ENCODE measurements at regions not wholly inside any gene's neighbourhood (a gene's known extent, or its start where the extent isn't known, plus 50 kb on each side); places are given as distances from the start of the nearest gene placed in this dataset.

DNA sequence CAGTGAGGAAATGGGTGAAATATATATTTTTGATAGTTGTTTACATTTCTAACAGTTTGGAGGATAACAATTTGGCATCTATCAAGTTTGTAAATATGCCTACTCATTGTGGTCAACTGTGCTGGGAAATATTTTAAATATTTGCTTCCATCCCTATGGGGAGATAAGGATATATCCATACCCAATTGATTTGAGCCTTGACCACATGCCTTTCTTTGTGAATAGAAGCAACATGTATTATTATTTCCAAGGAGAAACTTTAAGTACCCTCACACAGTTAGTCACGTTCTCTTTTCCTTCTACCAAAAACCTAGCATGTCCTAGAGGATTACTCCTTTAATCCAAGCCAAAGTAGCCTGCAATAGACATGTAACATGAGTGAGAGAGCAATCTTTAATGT, 245.4 kb upstream of the CBLB start:
- H2BK12ac ChIP-seq (ENCODE audit: low read length): no peak overlapping the region
- no peak overlapping the region for H3K4ac ChIP-seq (ENCODE audit: low read depth, low read length)
- no peak overlapping the region for H4K8ac ChIP-seq (ENCODE audit: low read depth, low read length)
- no peak overlapping the region for H3K4me3 ChIP-seq (ENCODE audit: low read depth, low read length)
- H3K23ac ChIP-seq (ENCODE audit: low read length): no peak overlapping the region
- no CpG with 5 or more reads among the region's 1 CpG for WGBS (ENCODE audit: extremely low coverage, insufficient coverage, insufficient read length)
- no peak overlapping the region for H2BK120ac ChIP-seq (ENCODE audit: insufficient read depth, low read length, poor library complexity)
- no peak overlapping the region for H4K91ac ChIP-seq (ENCODE audit: low read depth, low read length)
- peaks cover 4% of the 10 kb centered on the region for H3K9me3 ChIP-seq (ENCODE audit: insufficient read depth, low read depth, low read length)
- H3K9ac ChIP-seq (ENCODE audit: low read length): no peak overlapping the region
- H3K4me1 ChIP-seq (ENCODE audit: control insufficient read depth in 1 of 2, insufficient read depth in 2 of 2, low read length in 2 of 2): peaks cover 0 to 5% of the 10 kb centered on the region in 2 experiments
- H3K18ac ChIP-seq (ENCODE audit: low read length): no peak overlapping the region
- H3K27me3 ChIP-seq (ENCODE audit: insufficient read depth, low read length): no peaks in the 10 kb centered on the region
- H3K36me3 ChIP-seq (ENCODE audit: control insufficient read depth in 1 of 2, insufficient read depth in 2 of 2, low read length in 2 of 2): peaks cover 0 to 1% of the 10 kb centered on the region in 2 experiments
- peaks cover 10% of the 10 kb centered on the region for H3K79me1 ChIP-seq (ENCODE audit: low read length)
- H3K4me2 ChIP-seq (ENCODE audit: low read length): no peak overlapping the region
- no peak overlapping the region for H2AFZ ChIP-seq (ENCODE audit: insufficient read depth, low read length, poor library complexity)
- H3K79me2 ChIP-seq (ENCODE audit: control insufficient read depth, insufficient read depth, low read length, poor library complexity): peaks cover 2% of the 10 kb centered on the region
- H2BK5ac ChIP-seq (ENCODE audit: low read depth, low read length, poor library complexity): no peak overlapping the region
- H3K27ac ChIP-seq (ENCODE audit: low read depth, low read length): no peak overlapping the region
- no peak for DNase-seq
- H4K12ac ChIP-seq (ENCODE audit: low read depth, low read length): no peak overlapping the region
- H2AK5ac ChIP-seq (ENCODE audit: low read length): no peak overlapping the region
- no peak overlapping the region for H3K14ac ChIP-seq (ENCODE audit: low read length)

DNA sequence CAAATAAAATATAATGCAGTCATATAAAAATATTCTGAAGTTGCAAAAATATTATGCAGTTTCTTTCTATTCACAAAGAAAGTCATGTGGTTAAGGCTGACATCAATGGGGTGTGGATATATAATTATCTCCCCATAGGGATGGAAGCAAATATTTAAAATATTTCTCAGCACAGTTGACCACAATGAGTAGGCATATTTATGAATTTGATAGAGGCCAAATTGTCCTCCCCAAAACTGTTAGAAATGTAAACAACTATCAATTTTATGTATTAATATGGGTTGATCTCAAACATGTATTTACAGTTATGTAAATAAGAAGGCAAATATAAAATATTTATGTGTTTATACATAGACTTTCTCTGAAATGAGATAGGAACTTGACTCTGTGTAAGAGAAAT, 246.0 kb upstream of the CBLB start:
- Histone ChIP-seq H3K79me2 (ENCODE audit: control insufficient read depth, insufficient read depth, low read length, poor library complexity) (peaks cover 2% of the 10 kb centered on the region), H3K4me2 (ENCODE audit: low read length) (no peak overlapping the region), H2AK5ac (ENCODE audit: low read length) (no peak overlapping the region), H3K9me3 (ENCODE audit: insufficient read depth, low read depth, low read length) (peaks cover 4% of the 10 kb centered on the region), H2BK12ac (ENCODE audit: low read length) (no peak overlapping the region), H4K12ac (ENCODE audit: low read depth, low read length) (no peak overlapping the region), H2AFZ (ENCODE audit: insufficient read depth, low read length, poor library complexity) (no peak overlapping the region), H4K8ac (ENCODE audit: low read depth, low read length) (no peak overlapping the region), H3K4me3 (ENCODE audit: low read depth, low read length) (no peak overlapping the region), H3K27ac (ENCODE audit: low read depth, low read length) (no peak overlapping the region), H3K23ac (ENCODE audit: low read length) (no peak overlapping the region), H2BK5ac (ENCODE audit: low read depth, low read length, poor library complexity) (no peak overlapping the region), H3K4ac (ENCODE audit: low read depth, low read length) (no peak overlapping the region), H3K14ac (ENCODE audit: low read length) (no peak overlapping the region), H3K18ac (ENCODE audit: low read length) (no peak overlapping the region), H3K4me1 (ENCODE audit: control insufficient read depth in 1 of 2, insufficient read depth in 2 of 2, low read length in 2 of 2) (peaks cover 0 to 5% of the 10 kb centered on the region in 2 experiments), H3K36me3 (ENCODE audit: control insufficient read depth in 1 of 2, insufficient read depth in 2 of 2, low read length in 2 of 2) (peaks cover 0 to 1% of the 10 kb centered on the region in 2 experiments), H3K27me3 (ENCODE audit: insufficient read depth, low read length) (no peaks in the 10 kb centered on the region), H2BK120ac (ENCODE audit: insufficient read depth, low read length, poor library complexity) (no peak overlapping the region), H3K79me1 (ENCODE audit: low read length) (peaks cover 10% of the 10 kb centered on the region), H4K91ac (ENCODE audit: low read depth, low read length) (no peak overlapping the region), H3K9ac (ENCODE audit: low read length) (no peak overlapping the region)
- no peak for DNase-seq

DNA sequence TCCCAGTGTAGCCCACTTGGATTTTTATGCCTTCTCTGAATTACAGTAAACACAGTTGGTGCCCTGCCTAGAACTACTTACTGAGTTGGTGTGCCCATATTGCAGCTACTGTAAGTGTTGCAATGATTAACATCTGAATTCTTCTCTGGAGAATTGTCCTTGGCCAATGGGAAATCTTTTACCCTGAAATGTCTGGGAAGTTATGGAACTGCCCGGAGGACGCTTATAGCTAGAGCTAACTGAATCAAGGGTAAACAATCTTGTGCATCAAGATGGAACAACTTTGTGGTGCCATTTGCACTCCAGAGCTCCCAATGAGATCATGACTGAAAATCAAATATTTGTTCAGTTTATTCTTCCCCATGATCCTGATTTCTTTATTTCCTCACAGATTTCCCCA, 246.7 kb upstream of the CBLB start:
- peak; percentile 21 to 55 for DNase-seq
- Histone ChIP-seq H3K27me3 (ENCODE audit: insufficient read depth, low read length) (no peaks in the 10 kb centered on the region), H3K4me1 (ENCODE audit: control insufficient read depth in 1 of 2, insufficient read depth in 2 of 2, low read length in 2 of 2) (peaks cover 0 to 5% of the 10 kb centered on the region in 2 experiments), H3K18ac (ENCODE audit: low read length) (no peak overlapping the region), H3K4ac (ENCODE audit: low read depth, low read length) (no peak overlapping the region), H2BK5ac (ENCODE audit: low read depth, low read length, poor library complexity) (no peak overlapping the region), H3K36me3 (ENCODE audit: control insufficient read depth in 1 of 2, insufficient read depth in 2 of 2, low read length in 2 of 2) (peaks cover 0 to 1% of the 10 kb centered on the region in 2 experiments), H3K14ac (ENCODE audit: low read length) (no peak overlapping the region), H3K23ac (ENCODE audit: low read length) (no peak overlapping the region), H3K27ac (ENCODE audit: low read depth, low read length) (no peak overlapping the region), H4K12ac (ENCODE audit: low read depth, low read length) (no peak overlapping the region), H3K9me3 (ENCODE audit: insufficient read depth, low read depth, low read length) (peaks cover 4% of the 10 kb centered on the region), H4K8ac (ENCODE audit: low read depth, low read length) (no peak overlapping the region), H3K4me2 (ENCODE audit: low read length) (no peak overlapping the region), H3K79me2 (ENCODE audit: control insufficient read depth, insufficient read depth, low read length, poor library complexity) (peaks cover 2% of the 10 kb centered on the region), H3K4me3 (ENCODE audit: low read depth, low read length) (no peak overlapping the region), H3K79me1 (ENCODE audit: low read length) (peaks cover 10% of the 10 kb centered on the region), H2AFZ (ENCODE audit: insufficient read depth, low read length, poor library complexity) (no peak overlapping the region), H4K91ac (ENCODE audit: low read depth, low read length) (no peak overlapping the region), H2BK120ac (ENCODE audit: insufficient read depth, low read length, poor library complexity) (no peak overlapping the region), H2AK5ac (ENCODE audit: low read length) (no peak overlapping the region), H3K9ac (ENCODE audit: low read length) (no peak overlapping the region), H2BK12ac (ENCODE audit: low read length) (no peak overlapping the region)
- WGBS (ENCODE audit: extremely low coverage, insufficient coverage, insufficient read length): no CpG with 5 or more reads among the region's 2 CpGs

DNA sequence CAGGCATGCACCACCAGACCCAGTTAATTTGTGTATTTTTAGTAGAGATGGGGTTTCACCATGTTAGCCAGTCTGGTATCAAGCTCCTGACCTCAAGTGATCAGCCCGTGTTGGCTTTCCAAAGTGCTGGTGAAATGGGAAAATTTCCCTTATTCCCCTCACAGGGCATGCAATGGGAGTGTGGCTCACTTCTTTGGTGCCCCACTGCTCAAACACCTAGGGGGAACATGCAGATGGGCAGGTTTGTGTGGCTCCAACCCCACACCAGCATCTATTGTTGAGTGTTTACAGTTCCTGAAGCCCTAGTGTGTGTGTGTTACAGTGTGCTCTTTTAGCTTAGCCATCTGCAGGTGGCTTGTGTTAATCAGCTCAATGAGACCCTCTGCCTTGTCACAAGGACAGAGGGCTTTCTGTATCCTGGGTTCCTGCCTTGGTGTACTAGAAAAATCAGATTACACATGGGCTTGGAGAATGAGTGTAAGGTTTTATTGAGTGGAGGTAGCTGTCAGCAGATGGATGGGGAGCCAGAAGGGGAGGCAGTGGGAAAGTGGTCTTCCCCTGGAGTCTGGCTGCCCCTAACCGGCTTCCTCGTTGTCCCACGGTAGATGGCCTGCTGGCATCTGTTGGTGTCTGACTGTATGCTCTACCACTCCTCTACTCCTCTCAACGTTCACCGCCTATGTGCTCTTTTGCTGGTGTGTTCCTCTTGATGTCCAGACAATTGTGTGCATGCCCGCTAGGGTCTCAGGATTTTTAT, 248.1 kb upstream of the CBLB start:
- no peak for DNase-seq
- Histone ChIP-seq H3K18ac (ENCODE audit: low read length) (no peak overlapping the region), H2BK120ac (ENCODE audit: insufficient read depth, low read length, poor library complexity) (peak overlapping the region; percentile 5), H4K8ac (ENCODE audit: low read depth, low read length) (peak overlapping the region; percentile 65), H4K12ac (ENCODE audit: low read depth, low read length) (no peak overlapping the region), H3K79me2 (ENCODE audit: control insufficient read depth, insufficient read depth, low read length, poor library complexity) (peaks cover 2% of the 10 kb centered on the region), H2AK5ac (ENCODE audit: low read length) (no peak overlapping the region), H3K23ac (ENCODE audit: low read length) (no peak overlapping the region), H2AFZ (ENCODE audit: insufficient read depth, low read length, poor library complexity) (no peak overlapping the region), H3K9me3 (ENCODE audit: insufficient read depth, low read depth, low read length) (peaks cover 4% of the 10 kb centered on the region), H3K36me3 (ENCODE audit: control insufficient read depth in 1 of 2, insufficient read depth in 2 of 2, low read length in 2 of 2) (peaks cover 0 to 1% of the 10 kb centered on the region in 2 experiments), H3K9ac (ENCODE audit: low read length) (no peak overlapping the region), H4K91ac (ENCODE audit: low read depth, low read length) (peak overlapping the region; percentile 40), H3K4me2 (ENCODE audit: low read length) (no peak overlapping the region), H2BK12ac (ENCODE audit: low read length) (peak overlapping the region; percentile 56), H3K14ac (ENCODE audit: low read length) (peak overlapping the region; percentile 6), H3K27ac (ENCODE audit: low read depth, low read length) (no peak overlapping the region), H3K27me3 (ENCODE audit: insufficient read depth, low read length) (no peaks in the 10 kb centered on the region), H3K4ac (ENCODE audit: low read depth, low read length) (no peak overlapping the region), H3K4me3 (ENCODE audit: low read depth, low read length) (no peak overlapping the region), H3K79me1 (ENCODE audit: low read length) (peaks cover 10% of the 10 kb centered on the region), H3K4me1 (ENCODE audit: control insufficient read depth in 1 of 2, insufficient read depth in 2 of 2, low read length in 2 of 2) (peaks cover 0 to 8% of the 10 kb centered on the region in 2 experiments), H2BK5ac (ENCODE audit: low read depth, low read length, poor library complexity) (peak overlapping the region; percentile 22)
- WGBS (ENCODE audit: extremely low coverage, insufficient coverage, insufficient read length): no CpG with 5 or more reads among the region's 7 CpGs

Data from trophoblast cell (in vitro differentiated cells and primary cell).